SKM-1 (cell line): ENCODE measurements at regions not wholly inside any gene's neighbourhood (a gene's known extent, or its start where the extent isn't known, plus 50 kb on each side); places are given as distances from the start of the nearest gene placed in this dataset.

Experiments used
- DNase-seq: peaks from one replicate; lab custom pipeline; 2025; ENCODE audit not compliant: unreplicated experiment; lab: John Stamatoyannopoulos, UW

DNA sequence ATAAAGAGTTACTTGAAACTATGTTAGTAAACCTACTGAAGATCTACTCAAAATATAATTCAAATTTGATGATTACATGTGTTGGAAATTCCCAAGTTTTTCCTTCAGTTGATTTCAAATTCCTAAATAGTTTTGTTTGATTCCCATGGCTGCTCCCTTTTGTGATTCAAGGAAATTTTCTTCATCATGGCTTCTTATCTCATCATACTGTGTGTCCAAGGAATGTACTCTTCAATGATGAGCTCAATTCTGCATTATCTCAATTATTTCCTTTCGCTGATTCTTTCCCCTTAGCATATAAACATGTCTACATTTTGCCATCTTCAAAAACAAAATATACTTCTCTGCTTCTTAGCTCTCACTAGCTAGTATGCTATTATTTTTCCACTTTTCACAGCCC, 460.4 kb upstream of the NAALADL2 start:
- no peak for DNase-seq

DNA sequence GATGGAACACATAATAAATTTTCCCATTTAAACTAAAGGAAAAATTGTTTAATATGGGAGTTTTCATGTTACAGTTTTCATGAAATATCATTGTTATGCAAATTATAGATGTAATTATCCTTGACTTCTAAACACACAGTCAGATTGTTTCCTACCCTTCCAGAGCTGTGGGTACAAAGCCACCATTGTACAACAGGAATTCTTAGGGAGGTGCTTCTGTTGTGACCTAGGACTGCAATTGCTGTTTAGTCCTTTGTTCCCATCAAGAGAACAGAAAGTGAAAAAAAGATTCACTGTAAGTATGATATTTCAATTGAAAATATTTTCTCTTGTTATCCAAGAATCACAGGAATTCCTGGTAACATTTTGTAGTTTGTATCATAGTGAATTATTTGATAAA, 455.3 kb upstream of the NAALADL2 start:
- no peak for DNase-seq

DNA sequence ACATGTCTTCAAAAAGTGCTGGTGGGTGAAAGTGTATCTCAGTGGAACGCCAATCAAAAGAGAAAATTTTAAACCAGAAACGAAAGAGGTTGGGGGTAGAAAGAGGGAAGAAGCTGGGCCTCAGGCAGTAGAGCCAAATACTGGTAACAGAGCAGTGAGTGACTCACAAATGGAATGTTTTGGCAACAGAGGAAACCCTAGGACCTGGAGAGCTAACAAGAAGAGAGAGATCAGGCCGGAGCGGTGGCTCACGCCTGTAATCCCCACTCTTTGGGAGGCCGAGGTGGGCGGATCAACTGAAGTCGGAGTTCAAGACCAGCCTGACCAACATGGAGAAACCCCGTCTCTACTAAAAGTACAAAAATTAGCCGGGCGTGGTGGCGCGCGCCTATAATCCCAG, 450.8 kb upstream of the NAALADL2 start:
- no peak for DNase-seq

DNA sequence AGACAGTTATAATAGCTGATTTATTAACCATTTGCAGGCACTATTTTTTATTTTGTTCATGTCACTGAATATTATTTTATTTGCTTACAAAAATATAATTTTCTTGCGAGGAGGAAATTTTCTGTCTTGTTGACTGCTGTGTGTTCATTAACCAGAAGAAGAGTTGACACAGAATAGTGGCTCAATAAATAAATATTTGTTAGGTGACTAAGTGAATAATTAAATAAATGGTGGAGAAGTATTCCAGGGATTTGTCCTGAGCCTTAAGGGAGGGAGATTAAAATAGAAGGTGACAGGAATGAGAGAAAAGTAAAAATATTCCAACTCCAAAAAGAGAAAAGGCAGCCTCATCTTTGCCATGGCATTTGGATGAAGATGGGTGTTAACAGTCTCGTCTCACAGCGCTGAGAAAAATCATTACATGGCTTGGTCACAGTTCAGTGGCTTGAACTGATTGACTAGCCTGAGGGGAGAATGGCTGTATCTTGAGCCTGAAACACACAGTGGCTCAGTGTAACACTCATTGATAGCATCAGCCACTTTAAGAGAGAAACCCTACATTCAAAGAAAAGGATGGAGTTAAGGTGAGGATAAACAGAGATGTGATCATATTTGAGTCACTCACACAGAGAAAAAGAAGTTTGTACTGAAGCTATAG, 449.9 kb upstream of the NAALADL2 start:
- DNase-seq: no peak

DNA sequence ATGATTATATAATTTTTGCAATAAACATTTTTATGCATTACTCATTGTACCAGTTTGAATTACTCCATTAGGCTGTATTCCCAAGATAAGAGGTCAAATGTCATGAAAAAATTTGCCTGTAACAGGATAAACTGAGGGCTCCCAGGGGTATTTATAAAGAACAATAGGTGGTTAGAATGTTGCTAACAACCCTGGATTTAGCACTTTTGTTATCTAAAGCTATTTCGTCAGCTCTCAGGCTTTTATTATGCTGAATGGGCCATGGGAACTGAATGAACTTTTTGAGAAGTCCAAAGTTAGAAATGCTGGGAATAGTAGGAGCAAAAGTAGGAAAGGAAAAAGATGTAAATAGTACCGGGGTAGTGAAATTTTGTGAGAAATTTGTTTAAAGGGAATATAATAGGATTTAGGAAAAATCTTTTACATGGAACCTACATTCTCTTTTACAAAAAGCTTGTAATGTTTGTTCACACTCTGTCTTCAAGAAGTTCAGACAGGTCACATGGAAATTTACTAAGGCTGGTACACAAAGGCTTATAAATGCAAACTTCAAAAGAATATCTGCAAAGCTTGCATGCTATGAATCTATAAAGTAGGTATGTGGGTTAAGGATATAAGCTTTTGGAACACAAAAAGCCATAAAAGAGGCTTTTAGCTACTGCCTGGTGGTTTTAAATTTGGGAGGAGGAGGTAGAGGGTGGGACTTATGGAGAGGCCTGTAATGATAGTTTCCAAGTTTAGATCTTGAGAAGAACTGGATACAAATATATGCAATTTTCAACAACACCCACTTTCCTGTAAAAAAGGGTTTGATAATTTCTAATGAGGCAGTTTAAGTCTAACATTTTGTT, 445.8 kb upstream of the NAALADL2 start:
- DNase-seq: no peak

DNA sequence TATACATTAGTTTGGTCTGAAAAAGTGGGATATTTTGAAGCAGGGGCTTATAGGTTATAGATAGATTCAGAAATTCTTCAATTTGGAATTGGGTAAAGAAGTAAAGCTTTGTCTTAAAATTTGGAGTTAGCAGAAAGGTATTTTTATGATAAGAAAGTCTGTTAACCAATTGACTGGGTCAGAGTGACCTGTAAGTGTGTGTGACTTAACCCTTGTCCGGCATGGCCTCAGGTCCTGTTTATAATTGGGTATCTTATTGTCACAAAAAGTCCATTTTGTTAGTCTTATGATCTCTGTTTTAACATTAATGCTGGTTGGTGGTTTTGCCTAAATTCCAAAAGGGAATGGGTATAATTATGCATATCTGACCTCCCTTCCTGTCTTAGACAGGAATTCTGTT, 444.2 kb upstream of the NAALADL2 start:
- DNase-seq: no peak

DNA sequence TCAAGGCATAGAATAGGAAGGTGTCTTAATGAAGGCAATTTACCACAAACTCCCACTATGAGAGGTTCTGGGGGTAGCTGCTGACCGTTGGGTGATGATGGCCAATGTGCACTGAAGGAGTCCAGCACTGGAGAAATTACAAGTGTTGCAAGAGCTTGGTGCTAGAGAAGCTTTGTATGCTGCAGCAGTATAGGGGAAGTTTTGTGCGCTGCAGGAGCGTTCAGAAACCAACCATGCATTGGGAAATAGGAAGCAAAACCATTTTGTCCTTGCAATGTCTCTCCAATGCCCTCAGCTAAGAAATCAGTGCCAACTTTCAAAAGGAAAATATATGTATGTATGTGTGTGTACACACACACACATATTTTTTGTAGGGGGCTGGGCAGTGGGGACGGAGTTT, 441.6 kb upstream of the NAALADL2 start:
- DNase-seq: peak; percentile 53

DNA sequence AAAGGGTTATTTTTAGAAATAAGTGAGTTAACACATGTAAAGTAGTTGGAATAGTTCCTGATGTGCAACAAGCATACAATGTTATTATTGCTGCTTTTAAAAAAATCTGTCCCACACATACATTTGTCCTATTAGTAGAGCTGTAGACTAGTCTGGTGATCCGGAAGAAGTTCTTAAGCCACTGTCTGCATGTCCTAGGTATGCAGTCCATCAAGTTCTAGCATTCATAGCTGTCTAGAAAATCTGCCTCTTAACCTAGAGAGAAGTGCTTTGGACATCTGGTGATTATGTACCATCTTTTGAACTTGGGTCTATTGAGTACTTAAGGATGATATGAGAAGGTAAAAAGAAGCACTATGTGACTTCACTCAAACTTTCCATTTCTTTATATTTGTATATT, 439.9 kb upstream of the NAALADL2 start:
- no peak for DNase-seq

DNA sequence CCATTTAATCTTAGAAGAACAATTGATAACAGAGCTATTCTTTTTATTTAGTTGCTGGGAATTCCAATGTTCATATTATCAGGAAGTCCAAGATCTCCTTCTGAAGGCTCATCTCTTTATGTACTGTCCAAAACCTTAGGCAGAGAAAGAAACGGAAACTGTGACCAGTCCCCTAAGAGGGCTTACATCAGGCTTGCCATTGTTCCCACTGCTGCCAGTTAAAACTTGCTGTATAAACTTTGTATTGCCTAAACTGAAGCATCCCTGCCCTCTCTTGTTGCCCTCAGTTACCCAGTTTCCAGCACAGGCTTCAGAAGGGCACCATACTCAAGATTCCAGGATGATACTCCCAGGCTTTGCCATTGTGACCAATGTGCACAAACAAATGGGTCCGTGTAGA, 435.2 kb upstream of the NAALADL2 start:
- no peak for DNase-seq

DNA sequence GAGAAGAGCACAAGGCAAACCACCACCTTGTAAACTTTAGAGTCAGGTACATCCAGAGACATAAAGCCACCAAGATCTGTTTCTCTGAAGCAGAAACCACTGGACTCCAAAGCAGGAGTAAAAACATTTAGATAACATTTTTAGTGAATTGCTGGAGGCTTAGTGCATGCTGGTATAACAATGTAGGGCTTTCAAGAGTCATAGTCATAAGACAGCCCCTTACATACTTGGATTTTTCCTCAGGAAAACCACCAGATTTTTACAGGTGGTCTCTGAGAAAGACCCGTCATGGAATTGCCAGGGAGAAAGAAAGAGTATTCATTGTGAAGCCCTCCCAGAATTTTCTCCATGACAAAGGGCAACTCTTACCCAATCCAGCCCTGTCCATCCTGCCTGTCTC, 434.5 kb upstream of the NAALADL2 start:
- no peak for DNase-seq

DNA sequence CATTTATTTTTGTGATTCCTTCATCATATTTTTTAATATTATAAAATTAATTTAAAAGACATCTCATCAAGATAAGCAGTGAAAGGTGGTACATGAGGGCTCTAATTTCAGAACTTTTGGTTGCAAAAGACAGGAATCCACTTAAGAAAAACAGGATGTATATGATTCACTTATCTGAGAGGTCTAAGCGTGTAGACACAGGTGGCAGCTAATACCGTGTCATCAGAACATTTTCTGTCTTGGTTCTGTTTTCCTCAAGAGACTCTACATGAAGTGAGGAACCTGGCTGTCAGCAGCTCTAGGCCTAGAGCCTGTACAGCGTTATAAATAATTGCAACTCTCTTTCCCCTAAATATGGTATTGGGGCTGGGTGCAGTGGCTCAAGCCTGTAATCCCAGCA, 433.7 kb upstream of the NAALADL2 start:
- DNase-seq: no peak

DNA sequence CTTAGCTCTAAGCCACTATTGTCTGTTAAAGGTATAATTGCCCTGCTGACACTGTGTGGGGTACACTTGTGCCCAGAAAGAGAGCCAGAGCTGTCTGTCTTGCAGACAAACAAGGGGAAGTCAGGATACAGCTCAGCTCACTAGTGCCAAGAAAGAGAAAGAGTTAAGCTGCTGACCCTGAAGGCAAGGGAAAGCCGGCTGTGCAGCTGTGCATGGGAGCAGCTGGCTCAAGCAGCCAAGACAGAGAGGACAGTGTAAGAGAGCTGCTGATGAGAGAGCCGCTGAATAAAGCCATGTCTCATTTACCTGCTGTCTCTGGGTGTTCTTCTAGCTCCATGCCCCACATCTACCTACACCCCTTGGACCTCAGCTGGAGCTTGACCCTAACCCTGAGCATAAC, 428.1 kb upstream of the NAALADL2 start:
- no peak for DNase-seq

DNA sequence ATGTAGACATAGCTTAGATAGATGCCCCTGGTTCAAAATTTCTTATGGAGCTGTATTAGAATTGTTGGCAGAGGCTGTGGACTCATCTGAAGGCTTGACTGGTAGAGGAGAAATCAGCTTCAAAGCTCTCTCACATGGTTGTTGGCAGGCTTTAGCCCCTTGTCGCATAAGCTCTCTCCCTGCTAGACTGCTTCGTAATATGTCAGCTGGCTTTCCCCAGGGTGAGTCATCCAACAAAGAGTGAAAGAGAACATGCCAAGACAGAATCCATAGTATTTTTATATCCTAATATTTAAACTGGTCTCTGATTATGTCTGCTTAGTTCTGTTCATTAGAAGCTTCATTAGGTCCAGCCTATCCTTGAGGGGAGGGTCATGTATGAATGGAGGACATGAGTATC, 427.4 kb upstream of the NAALADL2 start:
- DNase-seq: no peak

DNA sequence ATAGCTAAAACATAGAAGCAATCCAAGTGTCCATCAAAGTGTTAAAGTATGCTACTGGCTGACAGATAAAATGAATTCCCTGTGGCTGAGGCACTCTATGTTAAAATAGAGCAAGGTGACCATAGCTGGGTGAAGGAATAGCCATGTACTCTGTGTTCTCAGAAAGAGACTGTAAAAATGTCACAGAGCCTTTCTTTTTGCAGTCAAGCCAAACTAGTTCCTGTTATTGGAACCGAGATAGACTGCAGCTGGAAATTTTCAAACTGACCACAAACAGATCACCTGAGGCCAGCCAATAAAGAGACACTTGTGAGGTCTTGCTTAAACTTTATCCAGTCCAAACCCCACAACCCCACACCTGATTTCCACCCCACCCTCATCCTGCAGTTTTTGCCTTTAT, 422.8 kb upstream of the NAALADL2 start:
- DNase-seq: no peak

DNA sequence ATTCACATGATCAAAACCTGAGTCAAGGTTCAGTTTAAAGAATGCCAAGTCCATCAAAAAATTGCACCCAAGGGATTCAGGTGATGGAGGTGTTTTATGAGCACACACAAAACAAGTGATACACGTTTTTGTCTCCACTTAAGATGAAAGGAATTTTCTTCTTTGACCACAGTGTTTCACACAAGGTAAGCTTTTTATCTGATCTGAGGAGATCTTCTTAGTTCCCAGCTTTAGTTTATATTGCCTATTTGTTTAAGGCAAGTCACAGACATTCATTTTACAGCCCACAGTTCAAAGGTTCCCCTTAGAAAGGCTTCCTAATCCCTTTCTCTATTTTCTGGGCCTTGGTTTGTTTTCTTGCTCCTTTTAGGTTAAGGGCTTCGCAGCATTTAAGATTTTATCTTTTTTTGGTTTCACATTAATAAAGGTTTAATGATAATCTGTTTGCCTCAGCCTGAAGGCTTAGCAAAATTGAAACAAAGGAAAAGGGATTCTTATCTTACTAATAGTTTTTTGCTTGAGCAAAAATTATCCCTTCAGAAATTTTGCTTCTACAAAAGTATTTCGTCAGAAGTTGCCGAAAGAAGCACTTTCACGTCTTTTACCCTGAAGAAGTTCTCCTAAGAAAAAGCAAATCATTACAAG, 420.5 kb upstream of the NAALADL2 start:
- no peak for DNase-seq

DNA sequence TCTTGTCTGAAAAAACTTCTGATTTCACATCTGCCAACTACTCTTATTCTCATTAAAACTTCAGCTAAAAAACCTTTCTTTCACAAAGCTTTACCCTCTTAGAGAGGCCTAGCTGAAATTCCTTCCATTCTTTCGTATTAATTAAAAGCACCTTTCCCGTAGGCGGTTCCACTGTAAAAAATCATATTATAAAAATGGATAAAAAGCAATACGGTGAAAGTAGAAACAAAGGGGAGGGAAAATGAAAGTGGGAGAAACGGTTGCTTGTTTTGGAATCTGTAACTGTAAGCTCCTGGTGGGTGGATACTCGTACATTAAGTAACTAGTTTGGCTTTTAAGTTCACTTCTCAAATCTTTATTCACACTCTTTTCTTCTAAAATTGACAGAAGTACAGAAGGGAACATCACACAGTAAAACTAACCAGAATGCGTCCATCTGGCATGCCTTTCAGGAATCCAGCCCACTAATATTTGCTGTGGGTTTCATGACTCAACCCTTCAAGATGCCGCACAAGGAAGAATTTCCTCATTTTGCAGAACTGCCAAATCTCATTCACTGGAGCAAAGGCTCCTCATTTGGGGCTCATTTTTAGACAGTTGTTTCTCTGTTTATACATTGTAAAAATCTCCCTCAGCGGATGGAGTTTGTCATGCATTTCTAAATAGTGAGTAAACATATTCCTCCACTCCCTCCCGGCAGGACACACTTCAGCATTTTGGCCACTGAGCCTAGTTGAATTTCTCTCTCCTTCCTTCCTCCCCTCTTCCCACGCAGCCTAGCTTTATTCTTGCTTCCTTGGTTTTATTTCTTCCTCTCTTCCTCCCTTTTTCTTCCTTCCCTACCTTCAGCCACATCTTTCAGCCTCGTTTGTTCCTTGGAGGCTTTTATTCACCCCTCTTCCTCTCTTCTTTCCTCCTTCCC, 419.5 kb upstream of the NAALADL2 start:
- peak; percentile 28 for DNase-seq

DNA sequence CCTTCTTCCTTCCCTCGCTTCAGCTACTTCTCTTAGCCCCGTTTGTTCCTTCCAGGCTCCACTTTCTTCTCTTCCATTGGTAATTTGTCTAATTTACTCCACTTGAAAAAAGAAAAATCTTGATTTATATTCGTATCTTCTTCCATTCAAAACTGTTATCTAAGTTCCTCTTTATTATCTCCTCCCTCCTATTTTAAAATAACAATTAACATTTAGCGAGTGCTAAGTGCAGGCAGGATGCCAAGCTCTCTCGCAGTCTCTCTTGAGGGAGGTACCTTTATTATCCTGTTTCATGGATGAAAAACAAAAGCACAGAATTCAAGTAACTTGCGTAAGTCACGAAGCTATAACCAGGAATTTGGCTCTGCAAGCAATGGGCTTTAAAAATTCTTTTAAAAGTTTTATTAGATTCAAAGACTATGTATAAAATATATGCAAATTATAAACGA, 418.9 kb upstream of the NAALADL2 start:
- no peak for DNase-seq

DNA sequence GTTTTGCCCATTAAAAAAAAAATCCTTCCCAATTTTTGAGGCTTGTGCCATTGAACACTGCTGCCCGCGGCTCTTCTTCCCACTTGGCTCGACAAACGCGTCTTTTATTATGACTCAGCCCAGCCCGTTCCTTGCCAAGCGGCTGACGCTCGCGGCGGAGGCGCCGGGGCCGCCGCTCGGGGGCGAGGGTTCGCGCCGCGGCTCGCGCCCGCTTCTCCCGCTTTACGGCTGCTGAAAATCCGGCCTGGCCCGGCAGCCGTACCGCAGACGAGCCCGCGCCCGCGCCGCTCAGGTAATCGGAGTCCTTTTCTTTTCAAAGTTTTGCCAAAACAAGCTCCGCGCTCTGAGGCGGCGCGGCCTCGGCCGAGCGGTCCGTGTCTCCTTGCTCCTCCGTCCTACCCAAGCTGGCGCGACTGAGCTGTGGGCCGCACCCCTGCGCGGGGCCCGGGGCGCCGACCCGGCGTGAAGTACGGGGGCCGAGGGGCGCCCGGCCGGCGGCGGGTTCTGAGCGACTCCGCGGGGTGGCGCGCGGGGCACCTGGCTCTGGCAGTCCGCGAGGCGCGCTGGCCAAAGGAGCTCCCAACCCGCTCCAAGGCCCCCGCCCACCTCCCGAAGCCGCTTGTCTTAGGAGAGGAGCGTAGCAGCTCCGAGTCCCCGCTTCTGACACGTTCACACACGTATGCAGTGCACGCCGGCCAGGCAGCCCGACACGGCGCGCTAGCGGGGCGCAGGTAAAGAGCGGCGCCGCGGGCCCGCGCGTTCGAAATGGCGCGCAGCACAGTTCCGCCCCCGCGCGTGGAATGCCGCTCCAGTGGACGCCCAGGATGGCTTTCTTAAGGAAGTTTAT, 418.2 kb upstream of the NAALADL2 start:
- DNase-seq: peak; percentile 47

DNA sequence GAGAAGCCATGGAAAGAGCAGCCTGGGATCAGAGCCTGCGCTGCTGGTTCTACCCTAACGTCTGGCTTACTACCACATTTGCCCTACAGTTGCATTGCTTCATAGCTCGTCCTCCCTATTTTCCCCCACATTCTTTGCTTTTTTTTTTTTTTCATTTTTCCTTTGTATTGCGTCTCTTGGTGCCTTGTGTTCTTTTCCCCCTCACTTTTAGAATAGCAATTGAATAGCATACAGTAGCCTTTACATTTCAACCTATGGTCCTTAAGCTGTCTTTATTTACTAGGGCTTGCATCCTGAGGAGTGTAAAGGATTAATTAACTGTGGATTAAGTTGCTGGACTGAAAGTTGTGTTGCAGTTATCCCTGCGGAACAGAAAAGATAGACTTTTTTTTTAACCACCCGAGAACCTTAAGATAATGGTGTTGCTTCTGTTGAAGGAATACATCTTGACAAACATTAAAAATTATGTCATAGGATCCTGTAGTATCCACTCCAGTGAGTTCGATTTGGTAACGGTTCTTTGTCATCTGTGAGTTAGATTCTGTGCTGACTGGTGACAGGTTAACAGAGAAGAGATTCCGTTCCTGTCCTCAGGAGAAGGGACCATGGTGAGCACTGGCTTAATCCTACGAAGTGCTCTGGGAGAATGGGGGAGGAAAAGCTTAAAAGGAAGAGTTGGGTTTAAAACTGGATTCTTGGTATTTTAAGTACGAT, 417.4 kb upstream of the NAALADL2 start:
- DNase-seq: no peak

DNA sequence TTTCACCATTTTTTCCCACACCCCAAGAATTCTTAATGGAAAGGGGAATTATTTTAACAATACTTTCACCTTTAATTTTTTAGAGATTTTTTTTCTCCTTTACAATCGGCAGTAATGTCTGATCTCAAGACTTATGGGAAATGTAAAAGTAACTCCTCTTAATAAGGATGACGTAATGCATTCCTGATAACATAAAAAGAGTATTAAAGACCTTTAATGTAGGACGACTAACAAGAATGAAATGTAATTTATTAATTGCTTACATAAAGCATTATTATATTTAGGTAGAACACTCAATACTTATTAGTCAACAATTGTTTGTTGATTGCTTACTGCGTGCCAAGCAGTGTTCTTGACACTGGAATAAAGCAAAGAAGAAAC, 416.8 kb upstream of the NAALADL2 start:
- no peak for DNase-seq
